Activated T-cell treated with anti-CD3 and anti-CD28 coated beads, Interleukin-2, amount 50 U/mL, for 72 hours (primary cell): ENCODE measurements at regions not wholly inside any gene's neighbourhood (a gene's known extent, or its start where the extent isn't known, plus 50 kb on each side); places are given as distances from the start of the nearest gene placed in this dataset.

ENCODE experiments used
- ATAC-seq, 2 donors: fragments of 150-1000 bp; cut with Tn5 transposase; replicated peaks in 1 of 2; 2 replicates each; pipeline ENCODE4 v1.10.0; 2021; ENCODE audit warnings: moderate library complexity in 2 of 2, mild to moderate bottlenecking in 1 of 2
- DNase-seq, 2 donors: peaks; one replicate each; pipeline ENCODE4 v3.0.0; 2021 to 2022; ENCODE audit warnings: mixed read lengths in 1 of 2
- H3K27ac Mint-ChIP-seq: one replicate; pipeline ENCODE4 v1.8.0; 2022; ENCODE audit warnings: mild to moderate bottlenecking, moderate library complexity, mixed read lengths
- H3K27me3 Mint-ChIP-seq: one replicate; pipeline ENCODE4 v1.8.0; 2022; ENCODE audit warnings: low read depth, mixed read lengths
- H3K36me3 Mint-ChIP-seq, 2 donors: one replicate each; pipeline ENCODE4 v1.8.0; 2022; ENCODE audit warnings: mixed read lengths in 2 of 2, mild to moderate bottlenecking in 1 of 2; ENCODE audit not compliant: insufficient read depth in 2 of 2
- H3K4me1 Mint-ChIP-seq: one replicate; pipeline ENCODE4 v1.8.0; 2022; ENCODE audit warnings: low read depth, mixed read lengths
- H3K4me3 Mint-ChIP-seq, 2 donors: one replicate each; pipeline ENCODE4 v1.8.0; 2022; ENCODE audit warnings: mild to moderate bottlenecking in 2 of 2, mixed read lengths in 2 of 2, moderate library complexity in 2 of 2
- H3K9me3 Mint-ChIP-seq, 2 donors: one replicate each; pipeline ENCODE4 v1.8.0; 2022; ENCODE audit warnings: mixed read lengths in 2 of 2

- no peak overlapping the region for H3K4me3 Mint-ChIP-seq
- no peak overlapping the region for H3K27ac Mint-ChIP-seq
- DNase-seq, result no peak
- peaks cover 0 to 2% of the 10 kb centered on the region in 2 donors for H3K36me3 Mint-ChIP-seq
- ATAC-seq, result no peak
- peaks cover 0 to 3% of the 10 kb centered on the region in 2 donors for H3K9me3 Mint-ChIP-seq
- no peaks in the 10 kb centered on the region for H3K27me3 Mint-ChIP-seq
- H3K4me1 Mint-ChIP-seq, result no peaks in the 10 kb centered on the region
Measured at GRCh38 chr9:73847536-73847935, 649.6 kb upstream of the RORB start.

GRCh38 chr9:73853549-73853948 lies 643.6 kb upstream of the RORB start:
- Mint-ChIP-seq H3K4me1 (no peaks in the 10 kb centered on the region), H3K9me3 (peaks cover 0 to 5% of the 10 kb centered on the region in 2 donors), H3K36me3 (no peaks in the 10 kb centered on the region), H3K27ac (no peak overlapping the region), H3K27me3 (no peaks in the 10 kb centered on the region), H3K4me3 (no peak overlapping the region)
- ATAC-seq (no peak), DNase-seq (no peak)

- H3K36me3 Mint-ChIP-seq, result no peaks in the 10 kb centered on the region
- H3K4me1 Mint-ChIP-seq, result no peaks in the 10 kb centered on the region
- peaks cover 0 to 9% of the 10 kb centered on the region in 2 donors for H3K9me3 Mint-ChIP-seq
- no peaks in the 10 kb centered on the region for H3K27me3 Mint-ChIP-seq
- ATAC-seq (no peak), DNase-seq (no peak)
- no peak overlapping the region for H3K27ac Mint-ChIP-seq
- no peak overlapping the region for H3K4me3 Mint-ChIP-seq
Measured at GRCh38 chr9:73855206-73855605, 641.9 kb upstream of the RORB start.

GRCh38 chr9:73863924-73864323 lies 633.2 kb upstream of the RORB start:
- Mint-ChIP-seq H3K4me3 (no peak overlapping the region), H3K27me3 (no peaks in the 10 kb centered on the region), H3K4me1 (no peaks in the 10 kb centered on the region), H3K27ac (no peak overlapping the region), H3K9me3 (peaks cover 0 to 4% of the 10 kb centered on the region in 2 donors), H3K36me3 (no peaks in the 10 kb centered on the region)
- ATAC-seq (no peak), DNase-seq (no peak)

DNA sequence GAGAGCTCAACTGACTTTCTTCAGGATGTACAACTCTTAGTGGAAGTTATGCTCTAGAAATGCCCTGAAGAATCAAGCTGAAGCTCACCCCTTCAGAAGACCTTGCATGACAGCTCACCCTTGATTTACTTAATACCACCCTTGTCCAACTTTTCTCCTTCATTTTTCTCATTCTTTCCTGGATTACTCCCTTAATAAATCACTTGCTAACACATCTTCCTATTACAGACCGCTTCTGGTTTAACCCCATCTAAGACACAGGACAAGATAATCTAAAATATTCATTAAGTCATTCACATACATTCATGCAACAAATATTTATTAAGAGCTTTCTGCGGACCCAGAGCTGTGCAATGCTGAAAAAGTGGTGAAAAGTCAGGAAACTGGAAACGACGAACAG lies 630.7 kb upstream of the RORB start:
- DNase-seq (no peak), ATAC-seq (no peak)
- Mint-ChIP-seq H3K27me3 (no peaks in the 10 kb centered on the region), H3K4me3 (no peak overlapping the region), H3K36me3 (no peaks in the 10 kb centered on the region), H3K9me3 (peaks cover 0 to 2% of the 10 kb centered on the region in 2 donors), H3K27ac (no peak overlapping the region), H3K4me1 (no peaks in the 10 kb centered on the region)

GRCh38 chr9:73869264-73869663 lies 627.9 kb upstream of the RORB start:
- H3K36me3 Mint-ChIP-seq, result no peaks in the 10 kb centered on the region
- no peaks in the 10 kb centered on the region for H3K4me1 Mint-ChIP-seq
- no peak overlapping the region for H3K4me3 Mint-ChIP-seq
- no peaks in the 10 kb centered on the region for H3K27me3 Mint-ChIP-seq
- peak; percentile 24 to 32 for DNase-seq
- H3K27ac Mint-ChIP-seq, result no peak overlapping the region
- no peaks in the 10 kb centered on the region for H3K9me3 Mint-ChIP-seq
- peak; percentile 98 to 99 for ATAC-seq

- DNase-seq, result no peak
- Mint-ChIP-seq H3K4me3 (no peak overlapping the region), H3K9me3 (peaks cover 0 to 2% of the 10 kb centered on the region in 2 donors), H3K4me1 (no peaks in the 10 kb centered on the region), H3K27ac (no peak overlapping the region), H3K27me3 (no peaks in the 10 kb centered on the region), H3K36me3 (no peaks in the 10 kb centered on the region)
- no peak for ATAC-seq
Measured at GRCh38 chr9:73871636-73872035, 625.5 kb upstream of the RORB start.

GRCh38 chr9:73872701-73873100 lies 624.4 kb upstream of the RORB start:
- no peaks in the 10 kb centered on the region for H3K4me1 Mint-ChIP-seq
- no peaks in the 10 kb centered on the region for H3K36me3 Mint-ChIP-seq
- DNase-seq, result no peak
- no peaks in the 10 kb centered on the region for H3K27me3 Mint-ChIP-seq
- H3K4me3 Mint-ChIP-seq, result no peak overlapping the region
- ATAC-seq, result no peak
- peaks cover 2 to 3% of the 10 kb centered on the region in 2 donors for H3K9me3 Mint-ChIP-seq
- no peak overlapping the region for H3K27ac Mint-ChIP-seq

DNA sequence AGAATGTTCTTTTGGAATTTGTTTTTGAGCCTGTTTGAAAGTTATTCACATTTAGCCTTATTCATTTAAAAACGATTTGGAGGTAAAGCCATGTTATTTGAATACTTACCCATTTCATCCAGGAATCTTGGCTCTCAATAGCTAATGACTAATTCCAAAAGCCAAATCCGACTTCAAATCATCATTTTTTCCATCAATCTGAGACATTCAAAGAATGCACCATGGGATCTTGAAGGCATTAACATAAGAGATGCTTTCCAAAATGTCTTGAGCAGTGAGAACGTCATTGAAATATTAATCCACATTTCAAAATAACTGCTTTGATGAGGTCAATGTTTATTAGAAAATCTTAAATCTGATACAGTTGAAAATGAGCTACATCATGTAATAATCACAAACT lies 617.0 kb upstream of the RORB start:
- Mint-ChIP-seq H3K4me1 (no peaks in the 10 kb centered on the region), H3K9me3 (peaks cover 4 to 5% of the 10 kb centered on the region in 2 donors), H3K27ac (no peak overlapping the region), H3K36me3 (no peaks in the 10 kb centered on the region), H3K4me3 (no peak overlapping the region), H3K27me3 (no peaks in the 10 kb centered on the region)
- ATAC-seq, result no peak
- no peak for DNase-seq

- Mint-ChIP-seq H3K9me3 (peaks cover 6 to 7% of the 10 kb centered on the region in 2 donors), H3K27me3 (no peaks in the 10 kb centered on the region), H3K27ac (no peak overlapping the region), H3K4me1 (no peaks in the 10 kb centered on the region), H3K4me3 (no peak overlapping the region), H3K36me3 (peaks cover 0 to 2% of the 10 kb centered on the region in 2 donors)
- DNase-seq, result no peak
- ATAC-seq, result no peak
Measured at GRCh38 chr9:73889023-73889422, 608.1 kb upstream of the RORB start.

- no peaks in the 10 kb centered on the region for H3K4me1 Mint-ChIP-seq
- H3K27me3 Mint-ChIP-seq, result no peaks in the 10 kb centered on the region
- H3K4me3 Mint-ChIP-seq, result no peak overlapping the region
- no peak for DNase-seq
- H3K27ac Mint-ChIP-seq, result no peak overlapping the region
- no peak for ATAC-seq
- H3K9me3 Mint-ChIP-seq, result peaks cover 3 to 4% of the 10 kb centered on the region in 2 donors
- no peaks in the 10 kb centered on the region for H3K36me3 Mint-ChIP-seq
Measured at GRCh38 chr9:73890685-73891277, 606.4 kb upstream of the RORB start.

DNA sequence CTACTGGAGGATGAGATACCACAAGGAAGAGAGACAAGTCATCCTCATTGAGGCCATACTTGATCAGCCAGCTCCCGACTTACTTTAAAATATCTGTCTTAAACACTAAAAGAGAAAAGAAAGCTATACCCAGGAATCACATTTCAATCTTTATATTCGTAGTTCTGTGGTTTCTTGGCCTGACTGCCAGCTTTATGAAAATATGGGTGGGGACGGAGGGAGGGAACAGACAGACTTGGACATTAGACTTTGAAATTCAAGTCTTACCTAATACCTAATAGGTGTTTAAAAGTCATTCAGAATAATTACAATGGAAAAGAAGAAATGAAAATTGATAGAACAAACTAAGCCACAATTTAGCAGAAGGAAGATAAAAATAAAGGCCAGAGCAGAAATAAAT lies 604.8 kb upstream of the RORB start:
- H3K4me3 Mint-ChIP-seq, result no peak overlapping the region
- H3K36me3 Mint-ChIP-seq, result no peaks in the 10 kb centered on the region
- DNase-seq (no peak), ATAC-seq (no peak)
- H3K4me1 Mint-ChIP-seq, result no peaks in the 10 kb centered on the region
- H3K9me3 Mint-ChIP-seq, result peaks cover 3 to 8% of the 10 kb centered on the region in 2 donors
- H3K27ac Mint-ChIP-seq, result no peak overlapping the region
- no peaks in the 10 kb centered on the region for H3K27me3 Mint-ChIP-seq

- Mint-ChIP-seq H3K9me3 (peaks cover 4 to 12% of the 10 kb centered on the region in 2 donors), H3K4me1 (no peaks in the 10 kb centered on the region), H3K4me3 (no peak overlapping the region), H3K27ac (no peak overlapping the region), H3K36me3 (no peaks in the 10 kb centered on the region), H3K27me3 (no peaks in the 10 kb centered on the region)
- DNase-seq (no peak), ATAC-seq (no peak)
Measured at GRCh38 chr9:73893230-73893629, 603.9 kb upstream of the RORB start.

DNA sequence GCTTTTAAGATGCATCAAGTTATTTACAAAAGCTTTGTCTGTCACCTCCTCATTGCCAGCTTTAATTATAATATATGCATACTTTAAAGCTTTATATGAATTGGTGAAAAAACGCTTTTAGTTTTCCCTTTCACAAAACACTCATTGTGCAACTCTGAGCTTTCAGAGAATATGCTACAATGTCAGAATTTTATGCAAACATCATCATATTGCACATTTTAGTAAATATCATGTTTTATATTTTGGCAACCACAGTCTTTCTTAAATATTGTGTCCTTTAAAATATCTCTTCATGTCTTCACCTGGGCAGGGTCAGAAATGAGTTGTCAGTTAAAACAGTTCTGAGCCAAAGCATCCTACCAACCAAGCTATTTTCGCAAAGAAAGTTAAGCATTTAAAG lies 601.1 kb upstream of the RORB start:
- no peak for ATAC-seq
- H3K9me3 Mint-ChIP-seq, result peaks cover 5 to 12% of the 10 kb centered on the region in 2 donors
- no peaks in the 10 kb centered on the region for H3K4me1 Mint-ChIP-seq
- H3K4me3 Mint-ChIP-seq, result no peak overlapping the region
- H3K27ac Mint-ChIP-seq, result no peak overlapping the region
- no peak for DNase-seq
- H3K27me3 Mint-ChIP-seq, result no peaks in the 10 kb centered on the region
- no peaks in the 10 kb centered on the region for H3K36me3 Mint-ChIP-seq
